ENCODE measurements at regions not wholly inside any gene's neighbourhood (a gene's known extent, or its start where the extent isn't known, plus 50 kb on each side); places are given as distances from the start of the nearest gene placed in this dataset.

DNA sequence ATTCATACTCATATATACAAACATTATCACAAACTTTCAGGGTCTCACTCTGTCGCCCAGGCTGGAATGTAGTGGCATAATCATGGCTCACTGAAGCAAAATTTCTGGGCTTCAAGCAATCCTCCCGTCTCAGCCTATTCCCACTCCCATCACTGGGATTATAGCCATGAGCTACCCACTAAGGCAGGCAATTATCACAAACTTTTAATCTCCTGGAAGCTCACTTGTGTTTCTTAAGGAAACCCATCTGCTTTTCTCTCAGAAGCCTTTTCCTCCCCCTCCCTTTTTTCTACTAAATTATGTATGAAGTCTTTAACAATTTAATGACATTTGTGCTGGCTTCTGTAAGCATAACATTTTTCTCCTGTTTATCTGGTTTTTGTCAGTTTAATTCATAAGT is 170.5 kb downstream of the AREG start:
- ChIA-PET CTCF (ENCODE audit: partially characterized antibody) (no interaction called here), POLR2A (ENCODE audit: partially characterized antibody) (no interaction called here)
- Mint-ChIP-seq H3K4me1 (peaks cover 0 to 1% (median 0%) of the 10 kb centered on the region in 4 donors), H3K4me3 (no peak overlapping the region), H3K27ac (no peak overlapping the region), H3K9me3 (peaks cover 0 to 3% (median 0%) of the 10 kb centered on the region in 8 donors), H3K36me3 (no peaks in the 10 kb centered on the region), H3K27me3 (peaks cover 4 to 6% of the 10 kb centered on the region in 2 donors)
- H3K36me3 ChIP-seq (ENCODE audit: insufficient read depth, low read length), result no peaks in the 10 kb centered on the region
- no peak overlapping the region for H3K4me3 ChIP-seq (ENCODE audit: low read length in 2 of 2)
- DNase-seq, result no peak
- intact Hi-C loops (cut with micrococcal nuclease), result no loop called here
- H3K27ac ChIP-seq (ENCODE audit: low read depth, low read length), result no peak overlapping the region
- H3K4me1 ChIP-seq (ENCODE audit: insufficient read depth, low read length), result no peaks in the 10 kb centered on the region
- no peaks in the 10 kb centered on the region for H3K27me3 ChIP-seq (ENCODE audit: insufficient read depth, low read length)
- H3K9me3 ChIP-seq (ENCODE audit: control insufficient read depth in 1 of 2, low read length in 2 of 2), result no peaks in the 10 kb centered on the region

DNA sequence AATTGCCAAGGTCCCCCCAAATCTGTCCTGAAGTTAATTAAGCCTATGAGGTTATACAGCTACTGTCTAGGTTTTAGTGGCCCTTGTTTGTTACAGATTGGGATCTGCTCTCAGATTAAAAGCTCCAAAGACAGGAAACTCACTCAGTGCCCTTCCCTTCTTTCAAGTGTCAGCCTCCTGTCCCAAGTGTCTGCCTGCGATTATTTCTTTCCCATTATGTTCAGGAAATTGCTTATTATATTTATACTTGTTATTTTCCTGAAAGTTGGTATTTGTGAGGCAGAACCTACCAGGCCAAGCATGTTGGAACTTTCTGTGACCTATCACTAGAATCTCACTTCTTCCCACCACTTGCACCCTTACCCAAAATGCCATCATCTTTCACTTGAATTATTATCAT is 173.2 kb downstream of the AREG start:
- Mint-ChIP-seq H3K36me3 (no peaks in the 10 kb centered on the region), H3K4me1 (peaks cover 1 to 3% (median 2%) of the 10 kb centered on the region in 4 donors), H3K9me3 (peaks cover 0 to 3% (median 0%) of the 10 kb centered on the region in 8 donors), H3K27ac (peak overlapping the region in 1 of 7 donors; percentile 62), H3K4me3 (no peak overlapping the region), H3K27me3 (peaks cover 6% of the 10 kb centered on the region in 2 donors)
- Histone ChIP-seq H3K4me1 (ENCODE audit: insufficient read depth, low read length) (no peaks in the 10 kb centered on the region), H3K9me3 (ENCODE audit: control insufficient read depth in 1 of 2, low read length in 2 of 2) (no peaks in the 10 kb centered on the region), H3K27ac (ENCODE audit: low read depth, low read length) (no peak overlapping the region), H3K36me3 (ENCODE audit: insufficient read depth, low read length) (no peaks in the 10 kb centered on the region), H3K4me3 (ENCODE audit: low read length in 2 of 2) (no peak overlapping the region), H3K27me3 (ENCODE audit: insufficient read depth, low read length) (no peaks in the 10 kb centered on the region)
- ChIA-PET POLR2A (ENCODE audit: partially characterized antibody) (no interaction called here), CTCF (ENCODE audit: partially characterized antibody) (no interaction called here)
- intact Hi-C loops (cut with micrococcal nuclease), result no loop called here
- no peak for DNase-seq

DNA sequence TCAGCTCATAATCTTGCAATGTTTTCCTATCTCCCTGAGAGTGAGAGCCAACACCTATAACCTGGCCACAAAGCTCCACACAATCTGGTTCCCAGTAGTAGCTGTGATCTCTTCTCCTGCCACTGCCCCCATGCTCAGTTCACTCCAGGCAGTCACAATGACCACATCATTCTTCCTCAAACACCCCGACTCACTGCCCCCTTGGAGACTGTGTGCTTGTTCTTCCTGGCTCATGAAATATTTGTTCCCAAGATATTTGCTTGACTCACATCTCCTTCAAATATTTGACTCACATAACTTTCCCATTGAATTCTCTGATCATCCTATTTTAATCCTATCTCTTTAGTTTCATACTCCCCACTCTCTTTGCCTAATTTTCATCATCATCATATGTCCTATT is 173.7 kb downstream of the AREG start:
- POLR2A ChIA-PET (ENCODE audit: partially characterized antibody), result no interaction called here
- H3K4me1 ChIP-seq (ENCODE audit: insufficient read depth, low read length), result no peaks in the 10 kb centered on the region
- Mint-ChIP-seq H3K36me3 (no peaks in the 10 kb centered on the region), H3K27me3 (peaks cover 6% of the 10 kb centered on the region in 2 donors), H3K9me3 (peaks cover 0 to 3% (median 0%) of the 10 kb centered on the region in 8 donors), H3K4me1 (peaks cover 3 to 6% (median 5%) of the 10 kb centered on the region in 4 donors), H3K27ac (peak overlapping the region in 1 of 7 donors; percentile 62), H3K4me3 (no peak overlapping the region)
- no peak overlapping the region for H3K27ac ChIP-seq (ENCODE audit: low read depth, low read length)
- intact Hi-C loops (cut with micrococcal nuclease), result no loop called here
- H3K4me3 ChIP-seq (ENCODE audit: low read length in 2 of 2), result no peak overlapping the region
- CTCF ChIA-PET (ENCODE audit: partially characterized antibody), result no interaction called here
- DNase-seq, result no peak
- no peaks in the 10 kb centered on the region for H3K36me3 ChIP-seq (ENCODE audit: insufficient read depth, low read length)
- no peaks in the 10 kb centered on the region for H3K27me3 ChIP-seq (ENCODE audit: insufficient read depth, low read length)
- no peaks in the 10 kb centered on the region for H3K9me3 ChIP-seq (ENCODE audit: control insufficient read depth in 1 of 2, low read length in 2 of 2)

DNA sequence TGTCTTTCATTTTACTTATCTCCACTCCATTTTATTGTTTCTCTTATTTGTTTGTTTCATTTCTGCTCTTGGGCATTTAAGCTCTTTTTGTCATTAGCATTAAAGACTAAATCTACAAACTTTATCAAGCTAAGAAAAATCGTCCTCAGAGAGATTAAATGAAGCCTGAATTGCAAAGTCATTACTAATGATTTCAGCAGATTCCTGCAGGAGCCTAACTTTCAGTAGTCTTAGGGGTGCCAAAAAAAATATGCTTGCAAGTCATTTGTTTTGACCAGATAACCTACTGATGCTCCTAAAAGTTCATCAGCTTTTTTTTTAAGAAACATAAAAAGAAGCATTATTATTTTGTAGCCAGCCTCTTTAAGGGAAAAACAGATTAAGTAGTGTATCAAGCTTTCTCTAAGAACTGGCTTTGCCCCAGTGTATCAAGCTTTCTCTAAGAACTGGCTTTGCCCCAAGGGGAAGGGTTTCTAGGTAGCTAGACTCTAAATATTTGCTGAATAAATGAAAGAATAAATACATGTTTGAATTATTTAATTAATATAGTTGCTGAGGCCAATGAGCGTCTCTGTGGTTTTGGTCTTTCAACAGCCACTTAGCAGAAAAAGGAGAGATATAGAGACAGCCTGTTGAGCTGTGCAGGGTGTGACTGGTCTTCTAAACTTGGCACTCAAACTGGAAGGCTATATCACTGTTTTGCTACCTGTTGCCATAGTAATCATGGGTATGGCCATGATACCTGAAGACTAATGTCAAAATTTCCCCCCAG is 174.2 kb downstream of the BTC start:
- ChIA-PET POLR2A (ENCODE audit: partially characterized antibody) (no interaction called here), CTCF (ENCODE audit: partially characterized antibody) (interaction anchor here (0.7 to 0.8 kb wide), 3 partner anchors 9 to 391 kb away, joined by 3 read pairs; no protein-coding TSS in a partner anchor)
- H3K36me3 Mint-ChIP-seq, result no peaks in the 10 kb centered on the region
- peaks cover 8 to 18% (median 11%) of the 10 kb centered on the region in 4 donors for H3K4me1 Mint-ChIP-seq
- H3K27ac ChIP-seq (ENCODE audit: low read depth, low read length), result no peak overlapping the region
- H3K9me3 ChIP-seq (ENCODE audit: control insufficient read depth in 1 of 2, low read length in 2 of 2), result no peaks in the 10 kb centered on the region
- no peak overlapping the region for H3K4me3 ChIP-seq (ENCODE audit: low read length in 2 of 2)
- intact Hi-C loops (cut with micrococcal nuclease), result no loop called here
- no peaks in the 10 kb centered on the region for H3K36me3 ChIP-seq (ENCODE audit: insufficient read depth, low read length)
- no peak for DNase-seq
- H3K27me3 Mint-ChIP-seq, result peaks cover 6% of the 10 kb centered on the region in 2 donors
- peaks cover 11% of the 10 kb centered on the region for H3K4me1 ChIP-seq (ENCODE audit: insufficient read depth, low read length)
- no peak overlapping the region for H3K27ac Mint-ChIP-seq
- no peaks in the 10 kb centered on the region for H3K27me3 ChIP-seq (ENCODE audit: insufficient read depth, low read length)
- H3K4me3 Mint-ChIP-seq, result no peak overlapping the region
- peaks cover 0 to 3% (median 0%) of the 10 kb centered on the region in 8 donors for H3K9me3 Mint-ChIP-seq

DNA sequence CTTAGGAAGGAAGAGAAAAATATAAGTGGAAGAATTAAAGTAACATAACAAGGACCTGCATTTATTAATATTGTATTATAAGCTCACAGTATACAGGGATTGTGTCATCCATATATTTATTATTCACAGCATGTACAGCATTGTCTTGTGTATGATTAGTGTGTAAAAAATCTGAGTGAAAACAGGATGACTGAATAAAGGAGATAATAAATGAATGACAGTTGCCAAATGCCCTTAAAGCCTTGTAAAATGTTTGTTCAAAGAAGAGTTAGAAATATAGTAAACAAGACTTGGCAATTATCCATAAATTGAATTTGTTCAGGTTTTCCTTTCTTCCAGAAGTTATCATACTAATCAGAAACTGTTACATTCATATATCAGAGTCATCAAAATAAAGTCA is 172.7 kb downstream of the BTC start:
- Histone ChIP-seq H3K27me3 (ENCODE audit: insufficient read depth, low read length) (no peaks in the 10 kb centered on the region), H3K36me3 (ENCODE audit: insufficient read depth, low read length) (no peaks in the 10 kb centered on the region), H3K27ac (ENCODE audit: low read depth, low read length) (no peak overlapping the region), H3K4me3 (ENCODE audit: low read length in 2 of 2) (no peak overlapping the region), H3K4me1 (ENCODE audit: insufficient read depth, low read length) (peaks cover 24% of the 10 kb centered on the region), H3K9me3 (ENCODE audit: control insufficient read depth in 1 of 2, low read length in 2 of 2) (no peaks in the 10 kb centered on the region)
- Mint-ChIP-seq H3K4me1 (peaks cover 10 to 30% (median 18%) of the 10 kb centered on the region in 4 donors), H3K4me3 (no peak overlapping the region), H3K27me3 (peaks cover 6% of the 10 kb centered on the region in 2 donors), H3K27ac (no peak overlapping the region), H3K9me3 (peaks cover 0 to 3% (median 0%) of the 10 kb centered on the region in 8 donors), H3K36me3 (no peaks in the 10 kb centered on the region)
- ChIA-PET POLR2A (ENCODE audit: partially characterized antibody) (no interaction called here), CTCF (ENCODE audit: partially characterized antibody) (no interaction called here)
- DNase-seq, result no peak
- intact Hi-C loops (cut with micrococcal nuclease), result no loop called here

DNA sequence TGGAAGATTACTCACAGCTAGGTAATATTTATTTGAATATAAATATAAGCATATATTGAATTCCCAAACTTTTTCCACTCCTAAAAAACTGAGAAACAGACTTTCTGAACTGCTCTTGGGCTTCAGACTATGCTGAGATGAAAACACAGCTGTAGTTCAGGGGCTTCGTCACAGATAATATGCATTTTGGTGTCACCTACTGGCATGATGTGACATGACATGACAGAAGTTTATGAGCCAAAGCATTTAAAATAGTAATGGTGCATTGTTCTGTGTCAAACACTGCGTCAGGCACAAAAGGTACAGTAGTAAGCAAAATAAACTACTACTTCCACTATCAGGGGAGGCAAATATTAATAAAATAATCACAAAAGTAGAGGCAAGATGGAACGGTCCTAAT is 171.3 kb downstream of the BTC start:
- Histone ChIP-seq H3K27ac (ENCODE audit: low read depth, low read length) (no peak overlapping the region), H3K27me3 (ENCODE audit: insufficient read depth, low read length) (no peaks in the 10 kb centered on the region), H3K4me1 (ENCODE audit: insufficient read depth, low read length) (peaks cover 24% of the 10 kb centered on the region), H3K36me3 (ENCODE audit: insufficient read depth, low read length) (no peaks in the 10 kb centered on the region), H3K9me3 (ENCODE audit: control insufficient read depth in 1 of 2, low read length in 2 of 2) (no peaks in the 10 kb centered on the region), H3K4me3 (ENCODE audit: low read length in 2 of 2) (no peak overlapping the region)
- intact Hi-C loops (cut with micrococcal nuclease), result loop anchor here (1.0 kb wide), 3 partner anchors 48 to 395 kb away; no protein-coding TSS in a partner anchor
- peaks cover 0 to 3% (median 0%) of the 10 kb centered on the region in 8 donors for H3K9me3 Mint-ChIP-seq
- peak overlapping the region in 2 of 7 donors; percentile 2 to 13 for H3K27ac Mint-ChIP-seq
- ChIA-PET CTCF (ENCODE audit: partially characterized antibody) (interaction anchor here (1.0 to 1.6 kb wide), 5 partner anchors 46 to 248 kb away, joined by 3 to 5 read pairs (median 3); no protein-coding TSS in a partner anchor), POLR2A (ENCODE audit: partially characterized antibody) (interaction anchor here (0.5 kb wide), 1 partner anchor 246 kb away, joined by 3 read pairs; no protein-coding TSS in a partner anchor)
- peaks cover 10 to 34% (median 18%) of the 10 kb centered on the region in 4 donors for H3K4me1 Mint-ChIP-seq
- H3K27me3 Mint-ChIP-seq, result peaks cover 6% of the 10 kb centered on the region in 2 donors
- no peak overlapping the region for H3K4me3 Mint-ChIP-seq
- DNase-seq, result peak in 3 of 5 donors; percentile 6 to 23 (median 9)
- H3K36me3 Mint-ChIP-seq, result no peaks in the 10 kb centered on the region

DNA sequence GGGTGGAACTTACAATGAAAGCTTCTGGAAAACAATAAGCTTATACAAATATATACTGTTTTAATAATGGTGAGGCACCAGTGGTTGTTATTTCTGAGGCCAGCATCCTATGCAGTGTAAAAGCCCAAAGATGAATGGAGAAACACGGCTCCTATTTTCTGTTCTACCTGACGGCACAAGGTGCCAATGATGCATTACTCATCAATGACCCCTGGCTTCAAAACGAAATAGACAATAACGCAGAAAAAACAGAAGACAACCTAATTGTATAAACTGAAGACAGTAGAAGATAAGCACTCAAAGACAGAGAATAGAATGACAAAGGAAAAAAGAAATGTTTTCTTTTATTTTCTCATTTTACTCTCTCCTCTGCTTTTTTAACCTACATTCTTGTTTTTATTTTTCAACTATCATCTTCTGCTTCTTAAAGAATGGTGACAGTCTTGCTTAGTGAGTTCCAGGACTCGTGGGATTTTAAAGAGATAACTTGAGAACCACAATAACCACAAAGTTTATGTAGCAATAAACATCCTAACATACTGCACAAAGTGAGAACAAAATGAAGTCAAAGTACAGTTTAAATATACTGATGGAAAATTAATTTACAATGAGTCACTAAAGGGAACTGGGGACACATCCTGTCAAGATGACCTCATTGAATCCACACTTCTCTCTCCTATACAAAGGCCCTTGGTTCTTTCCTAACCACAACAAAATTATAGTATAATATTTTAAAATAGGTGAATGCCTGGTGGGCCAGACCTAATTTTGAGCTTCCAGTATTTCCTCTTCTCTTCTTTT is 169.8 kb downstream of the BTC start:
- Mint-ChIP-seq H3K36me3 (no peaks in the 10 kb centered on the region), H3K27ac (peak overlapping the region in 3 of 7 donors; percentile 29 to 76 (median 74)), H3K4me3 (peak overlapping the region in 3 of 8 donors; percentile 22 to 35 (median 32)), H3K9me3 (peaks cover 0 to 2% (median 0%) of the 10 kb centered on the region in 8 donors), H3K4me1 (peaks cover 9 to 39% (median 18%) of the 10 kb centered on the region in 4 donors), H3K27me3 (peaks cover 1 to 2% of the 10 kb centered on the region in 2 donors)
- Histone ChIP-seq H3K27ac (ENCODE audit: low read depth, low read length) (no peak overlapping the region), H3K27me3 (ENCODE audit: insufficient read depth, low read length) (no peaks in the 10 kb centered on the region), H3K4me3 (ENCODE audit: low read length in 2 of 2) (no peak overlapping the region), H3K36me3 (ENCODE audit: insufficient read depth, low read length) (no peaks in the 10 kb centered on the region), H3K4me1 (ENCODE audit: insufficient read depth, low read length) (peaks cover 24% of the 10 kb centered on the region), H3K9me3 (ENCODE audit: control insufficient read depth in 1 of 2, low read length in 2 of 2) (no peaks in the 10 kb centered on the region)
- peak in 1 of 5 donors; percentile 10 for DNase-seq
- ChIA-PET POLR2A (ENCODE audit: partially characterized antibody) (no interaction called here), CTCF (ENCODE audit: partially characterized antibody) (interaction anchor here (1.3 to 2.3 kb wide), 4 partner anchors 11 to 248 kb away, joined by 3 to 7 read pairs (median 4); partner anchors contain the start of gene AREG)
- intact Hi-C loops (cut with micrococcal nuclease), result no loop called here

Data from CD4-positive, alpha-beta memory T cell (primary cell).